HUES6 (cell line): ENCODE measurements at regions not wholly inside any gene's neighbourhood (a gene's known extent, or its start where the extent isn't known, plus 50 kb on each side); places are given as distances from the start of the nearest gene placed in this dataset.

ENCODE experiments used
- H3K27ac ChIP-seq: 2 replicates; pipeline ENCODE4 v1.7.0; 2013; ENCODE audit warnings: low read depth, mild to moderate bottlenecking, low read length, inconsistent platforms
- H3K27me3 ChIP-seq: 2 replicates; pipeline ENCODE4 v1.6.1; 2013; ENCODE audit warnings: low read length; ENCODE audit not compliant: control insufficient read depth, insufficient read depth
- H3K36me3 ChIP-seq: 2 replicates; pipeline ENCODE4 v1.6.1; 2013; ENCODE audit warnings: low read length; ENCODE audit not compliant: control insufficient read depth, insufficient read depth
- H3K4me1 ChIP-seq: 2 replicates; pipeline ENCODE4 v1.6.1; 2013; ENCODE audit warnings: low read length; ENCODE audit not compliant: control insufficient read depth, insufficient read depth
- H3K4me3 ChIP-seq: 2 replicates; pipeline ENCODE4 v1.5.1; 2013; ENCODE audit warnings: low read depth, low read length
- H3K9ac ChIP-seq: one replicate; pipeline ENCODE4 v1.6.1; 2013; ENCODE audit warnings: mild to moderate bottlenecking, low read length
- H3K9me3 ChIP-seq: 2 replicates; pipeline ENCODE4 v1.6.1; 2013; ENCODE audit warnings: low read depth, low read length; ENCODE audit not compliant: control insufficient read depth, insufficient read depth

DNA sequence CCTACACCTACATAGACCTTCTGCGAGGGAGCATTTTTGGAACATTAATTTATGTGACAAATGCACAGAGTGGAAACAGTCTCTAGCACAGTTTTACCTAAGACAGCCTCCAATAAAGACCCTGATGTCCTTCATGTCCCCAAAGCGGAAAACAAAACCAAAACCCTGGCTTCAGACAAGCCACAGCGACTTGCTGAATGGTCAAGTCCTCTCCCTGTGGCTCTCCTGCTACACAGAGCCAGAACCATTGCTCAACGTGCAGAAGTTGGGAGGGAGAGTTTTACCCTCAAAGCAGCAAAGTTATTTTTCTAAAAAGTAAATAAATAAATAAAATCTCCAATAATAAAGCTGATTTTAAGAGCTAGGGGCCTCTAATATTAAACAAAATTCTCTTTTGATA lies 135.0 kb upstream of the TMEM132C start:
- H3K36me3 ChIP-seq = no peaks in the 10 kb centered on the region
- no peak overlapping the region for H3K4me3 ChIP-seq
- H3K9me3 ChIP-seq = no peaks in the 10 kb centered on the region
- H3K27ac ChIP-seq = no peak overlapping the region
- no peaks in the 10 kb centered on the region for H3K4me1 ChIP-seq
- no peak overlapping the region for H3K9ac ChIP-seq
- no peaks in the 10 kb centered on the region for H3K27me3 ChIP-seq

DNA sequence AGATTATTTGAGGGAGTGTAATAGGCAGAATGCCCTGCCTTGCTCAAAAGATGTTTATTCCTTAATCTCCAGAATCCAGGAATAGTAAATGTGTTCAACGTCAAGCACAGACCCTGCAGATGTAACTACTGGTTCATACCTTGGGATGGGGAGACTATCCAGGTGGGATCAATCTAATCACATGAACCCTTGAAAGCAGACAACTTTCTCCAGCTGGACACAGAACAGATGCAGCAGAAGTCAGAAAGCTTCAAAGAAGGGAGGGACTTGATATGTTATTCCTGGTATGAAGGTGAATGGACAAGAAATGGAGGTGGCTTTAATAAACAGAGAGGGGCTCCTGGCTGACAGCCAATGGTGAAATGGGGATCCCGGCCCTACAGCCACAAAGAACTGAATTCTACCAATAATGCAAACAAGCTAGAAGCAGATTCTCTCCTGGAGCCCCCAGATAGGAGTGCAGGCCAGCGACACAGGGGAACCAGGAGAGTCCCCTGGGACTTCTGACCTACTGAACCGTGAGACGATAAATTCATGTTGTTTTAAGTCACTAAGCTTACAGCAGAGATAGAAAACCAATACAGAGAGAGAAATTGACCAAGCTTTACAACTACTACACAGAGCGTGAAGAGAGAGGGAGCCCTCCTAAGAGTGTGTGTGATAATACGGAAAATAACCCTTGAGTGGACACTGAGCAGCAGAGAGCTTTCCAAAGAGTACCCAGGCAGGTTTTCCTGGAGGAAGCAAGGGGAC lies 133.5 kb upstream of the TMEM132C start:
- H3K9me3 ChIP-seq = no peaks in the 10 kb centered on the region
- H3K36me3 ChIP-seq = no peaks in the 10 kb centered on the region
- no peaks in the 10 kb centered on the region for H3K4me1 ChIP-seq
- H3K27ac ChIP-seq = no peak overlapping the region
- H3K27me3 ChIP-seq = no peaks in the 10 kb centered on the region
- no peak overlapping the region for H3K9ac ChIP-seq
- H3K4me3 ChIP-seq = no peak overlapping the region

DNA sequence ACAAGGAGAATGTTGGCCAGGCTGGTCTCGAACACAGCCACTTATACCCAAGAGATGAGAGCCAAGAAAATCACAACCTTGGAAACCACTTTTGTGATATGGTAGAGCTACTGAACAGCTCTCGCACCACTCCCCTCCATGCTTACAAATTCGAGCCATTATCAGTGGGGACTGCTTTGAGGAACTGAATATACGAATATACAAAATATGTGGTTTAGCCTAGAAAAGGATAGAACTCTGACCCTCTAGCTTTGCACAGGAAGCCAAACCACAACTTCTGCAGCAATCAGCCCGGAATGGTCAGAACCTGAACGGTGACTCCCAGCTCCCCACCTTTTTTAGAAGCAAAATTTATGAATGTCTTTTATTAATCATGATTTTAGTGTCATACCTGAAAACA lies 129.8 kb upstream of the TMEM132C start:
- no peaks in the 10 kb centered on the region for H3K9me3 ChIP-seq
- H3K27ac ChIP-seq = no peak overlapping the region
- no peak overlapping the region for H3K4me3 ChIP-seq
- no peaks in the 10 kb centered on the region for H3K36me3 ChIP-seq
- H3K4me1 ChIP-seq = no peaks in the 10 kb centered on the region
- no peak overlapping the region for H3K9ac ChIP-seq
- H3K27me3 ChIP-seq = no peaks in the 10 kb centered on the region

DNA sequence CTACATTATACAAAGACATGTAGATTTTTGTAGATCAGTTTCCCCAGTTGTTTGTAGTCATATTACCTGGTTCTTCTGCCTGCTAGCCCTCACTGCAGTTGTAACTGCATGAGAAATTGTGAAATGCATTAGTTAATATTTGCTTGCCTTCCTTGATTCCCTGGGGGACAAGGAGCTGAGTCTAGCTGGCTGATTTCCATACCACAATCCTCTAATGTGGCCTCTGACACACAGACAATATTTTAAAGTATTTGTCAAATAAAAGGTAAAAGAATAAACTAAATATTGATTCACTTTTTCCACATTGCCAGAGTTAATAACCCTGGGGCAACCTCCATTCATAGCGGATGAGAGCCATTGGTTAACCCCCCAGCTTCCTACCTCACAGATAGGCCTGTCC lies 128.8 kb upstream of the TMEM132C start:
- no peak overlapping the region for H3K9ac ChIP-seq
- H3K27ac ChIP-seq = no peak overlapping the region
- no peaks in the 10 kb centered on the region for H3K4me1 ChIP-seq
- H3K9me3 ChIP-seq = no peaks in the 10 kb centered on the region
- no peaks in the 10 kb centered on the region for H3K36me3 ChIP-seq
- H3K4me3 ChIP-seq = no peak overlapping the region
- no peaks in the 10 kb centered on the region for H3K27me3 ChIP-seq

DNA sequence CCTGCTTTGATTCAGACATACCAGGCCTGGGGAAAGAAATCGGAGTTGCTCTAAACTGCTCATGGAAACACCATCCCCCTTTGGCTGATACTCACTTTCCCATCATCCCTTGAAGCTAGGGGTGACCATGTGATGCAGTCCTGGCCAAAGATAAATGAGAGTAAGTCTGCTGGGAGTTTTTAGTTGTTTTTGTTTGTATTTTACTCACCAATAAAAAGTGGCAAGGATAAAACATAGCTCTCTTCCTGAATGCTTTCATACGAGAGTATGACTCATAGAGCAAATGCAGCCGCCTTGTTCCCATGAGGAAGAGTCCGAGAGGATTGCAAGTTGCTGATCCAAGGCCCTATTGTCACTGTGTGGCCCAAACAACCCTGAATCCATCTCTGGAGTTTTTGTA lies 126.4 kb upstream of the TMEM132C start:
- Histone ChIP-seq H3K27ac (no peak overlapping the region), H3K9ac (no peak overlapping the region), H3K27me3 (no peaks in the 10 kb centered on the region), H3K36me3 (no peaks in the 10 kb centered on the region), H3K9me3 (no peaks in the 10 kb centered on the region), H3K4me1 (no peaks in the 10 kb centered on the region), H3K4me3 (no peak overlapping the region)

DNA sequence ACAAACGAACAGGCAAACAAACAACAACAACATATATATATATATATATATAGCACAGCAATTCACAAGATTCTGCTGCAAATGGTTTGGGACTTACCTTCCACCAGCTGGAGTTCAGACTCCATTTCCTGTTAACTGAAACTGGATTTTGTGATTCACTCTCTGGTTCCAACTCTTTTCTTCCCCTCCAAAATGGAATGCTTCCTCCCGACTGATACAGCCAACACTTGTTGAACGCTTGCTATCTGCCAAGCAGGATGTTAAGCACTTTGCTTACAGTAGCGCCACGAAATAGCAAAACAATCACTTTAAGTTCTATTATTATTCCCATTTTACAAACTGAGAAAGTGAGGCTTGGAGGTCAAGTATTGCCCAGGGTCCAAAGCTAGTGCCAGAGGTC lies 116.0 kb upstream of the TMEM132C start:
- Histone ChIP-seq H3K27ac (no peak overlapping the region), H3K9ac (no peak overlapping the region), H3K36me3 (no peaks in the 10 kb centered on the region), H3K4me1 (no peaks in the 10 kb centered on the region), H3K9me3 (no peaks in the 10 kb centered on the region; the same call in 1 of the 2 replicates), H3K4me3 (no peak overlapping the region), H3K27me3 (no peaks in the 10 kb centered on the region)

DNA sequence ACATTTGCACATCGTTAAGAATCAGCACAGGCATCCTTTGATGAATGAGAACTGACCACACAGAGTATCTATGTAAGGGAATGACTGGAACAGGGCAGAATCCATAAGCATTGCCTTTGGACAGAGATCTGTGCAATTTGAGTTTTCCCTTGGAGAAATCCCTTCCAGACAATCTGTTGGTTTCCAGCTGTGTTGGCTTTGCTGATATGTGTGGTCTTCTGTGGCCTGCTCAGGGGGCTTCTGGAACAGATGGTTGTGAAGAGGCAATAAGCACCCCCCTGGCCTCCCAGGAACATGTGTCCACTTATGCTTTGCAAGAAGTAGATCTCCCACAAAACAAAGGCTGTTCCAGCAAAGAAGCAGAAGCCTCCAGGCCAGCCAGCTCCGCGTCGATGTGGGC lies 111.4 kb upstream of the TMEM132C start:
- H3K4me3 ChIP-seq = no peak overlapping the region
- H3K36me3 ChIP-seq = no peaks in the 10 kb centered on the region
- no peaks in the 10 kb centered on the region for H3K27me3 ChIP-seq
- peaks cover 3% of the 10 kb centered on the region; the same call in 1 of the 2 replicates for H3K4me1 ChIP-seq
- H3K9ac ChIP-seq = no peak overlapping the region
- no peak overlapping the region for H3K27ac ChIP-seq
- no peaks in the 10 kb centered on the region; the same call in 1 of the 2 replicates for H3K9me3 ChIP-seq

DNA sequence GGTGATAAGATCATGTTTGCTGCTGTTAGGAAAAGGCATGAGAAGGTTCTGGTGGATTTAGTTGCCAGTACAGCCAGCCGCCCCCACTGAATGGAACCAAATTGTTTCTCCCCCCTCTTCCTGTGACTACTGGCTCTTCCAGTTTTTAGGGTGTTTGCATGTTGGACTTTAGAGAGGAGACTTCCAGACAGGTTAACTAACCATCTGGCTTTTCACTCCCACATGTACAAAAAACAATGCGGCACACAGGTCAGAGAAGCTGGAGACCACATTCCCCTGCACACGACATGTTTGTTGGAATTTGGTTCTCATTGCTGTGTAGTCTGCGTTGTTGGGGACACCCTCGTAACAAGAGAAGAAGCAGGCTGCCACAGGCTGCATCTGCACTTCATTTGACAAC lies 103.9 kb upstream of the TMEM132C start:
- Histone ChIP-seq H3K27ac (no peak overlapping the region), H3K4me3 (no peak overlapping the region), H3K36me3 (no peaks in the 10 kb centered on the region), H3K9ac (no peak overlapping the region), H3K9me3 (peaks cover 5% of the 10 kb centered on the region; the same call in 1 of the 2 replicates), H3K4me1 (peaks cover 3% of the 10 kb centered on the region; the same call in 1 of the 2 replicates), H3K27me3 (no peaks in the 10 kb centered on the region)

DNA sequence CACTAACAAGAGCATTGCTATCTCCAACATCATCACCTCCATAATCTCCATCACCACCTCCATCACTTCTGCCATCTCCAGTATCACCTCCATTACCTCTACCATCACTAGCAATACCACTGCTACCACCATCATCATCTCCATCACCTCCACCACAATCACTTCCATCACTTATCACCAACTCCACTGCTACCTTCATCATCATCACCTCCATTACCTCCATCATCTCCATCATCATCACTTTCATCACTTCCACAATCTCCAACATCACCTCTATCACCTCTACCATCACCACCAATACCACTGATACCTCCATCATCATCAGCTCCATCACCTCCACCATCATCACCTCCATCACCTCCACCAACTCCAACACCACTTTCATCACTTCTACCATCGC lies 102.4 kb upstream of the TMEM132C start:
- no peak overlapping the region for H3K9ac ChIP-seq
- H3K4me1 ChIP-seq = peaks cover 6% of the 10 kb centered on the region; the same call in 1 of the 2 replicates
- no peaks in the 10 kb centered on the region for H3K27me3 ChIP-seq

DNA sequence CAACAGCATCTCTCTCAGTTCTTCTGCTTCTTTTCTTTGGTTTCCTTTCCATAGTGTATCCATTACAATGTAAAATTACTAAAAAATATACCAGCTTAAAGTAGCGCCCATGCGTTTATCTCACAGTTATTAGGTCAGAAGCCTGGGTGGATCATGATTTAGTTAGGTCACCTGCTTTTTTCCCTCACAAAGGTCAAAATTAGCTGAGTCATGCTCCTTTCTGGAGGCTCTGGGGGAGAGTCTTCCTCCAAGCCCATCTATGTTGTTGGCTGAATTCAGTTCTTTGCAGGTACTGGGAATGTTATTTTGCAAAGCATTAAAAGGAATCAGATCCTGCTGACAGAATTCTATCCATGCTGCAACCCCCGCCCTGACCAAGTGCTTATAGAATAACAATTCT lies 101.6 kb upstream of the TMEM132C start:
- Histone ChIP-seq H3K4me3 (no peak overlapping the region), H3K9ac (no peak overlapping the region), H3K27me3 (no peaks in the 10 kb centered on the region), H3K4me1 (peaks cover 11% of the 10 kb centered on the region), H3K9me3 (peaks cover 5% of the 10 kb centered on the region; the same call in 1 of the 2 replicates), H3K27ac (no peak overlapping the region), H3K36me3 (no peaks in the 10 kb centered on the region)

More for the DNA sequence above, 102.4 kb upstream of the TMEM132C start:
- Histone ChIP-seq H3K27ac (no peak overlapping the region), H3K4me3 (no peak overlapping the region), H3K9me3 (peaks cover 5% of the 10 kb centered on the region; the same call in 1 of the 2 replicates), H3K36me3 (no peaks in the 10 kb centered on the region)

DNA sequence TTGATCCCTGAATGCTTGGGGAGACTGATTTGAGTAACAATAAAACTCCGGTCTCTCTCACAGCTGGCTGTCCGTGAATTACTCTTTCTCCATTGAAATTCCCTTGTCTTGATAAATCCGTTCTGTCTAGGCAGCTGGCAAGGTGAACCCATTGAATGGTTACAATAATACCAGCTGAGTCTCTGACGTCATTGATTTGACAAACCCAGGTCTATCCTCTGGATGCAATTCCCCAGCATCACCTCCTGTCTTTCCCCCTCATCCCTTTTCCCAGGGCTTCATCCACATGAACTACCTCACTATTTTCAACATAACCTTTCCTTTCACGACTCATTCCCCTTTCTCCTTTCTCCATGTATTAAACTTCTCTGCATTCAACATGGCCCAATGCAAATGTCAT lies 98.7 kb upstream of the TMEM132C start:
- H3K4me3 ChIP-seq = no peak overlapping the region
- no peak overlapping the region for H3K9ac ChIP-seq
- H3K9me3 ChIP-seq = peaks cover 5% of the 10 kb centered on the region; the same call in 1 of the 2 replicates
- no peaks in the 10 kb centered on the region for H3K36me3 ChIP-seq
- no peak overlapping the region for H3K27ac ChIP-seq
- peaks cover 14% of the 10 kb centered on the region for H3K4me1 ChIP-seq
- no peaks in the 10 kb centered on the region for H3K27me3 ChIP-seq
